Psoas muscle (tissue), 7 donors: ENCODE measurements at regions not wholly inside any gene's neighbourhood (a gene's known extent, or its start where the extent isn't known, plus 50 kb on each side); places are given as distances from the start of the nearest gene placed in this dataset.

Source experiments
- ATAC-seq, 4 donors: fragments of 200-7000 bp; cut with Tn5 transposase; one replicate each; pipeline ENCODE4 v1.9.1; 2020; ENCODE audit warnings: moderate library complexity in 3 of 4, mild to moderate bottlenecking in 2 of 4
- DNase-seq, 2 donors: peaks; one replicate each; pipeline ENCODE4 v3.0.0-alpha.2; 2020
- H3K27ac ChIP-seq: fragments of 200-600 bp; one replicate; pipeline ENCODE4 v1.8.0; 2022
- H3K27me3 ChIP-seq, 3 donors: fragments of 200-600 bp in 1 of 3; one replicate each; pipeline versions ENCODE4 v1.6.1 to v1.8.0; 2013 to 2022; ENCODE audit warnings: low read length in 2 of 3, mild to moderate bottlenecking in 2 of 3, moderate library complexity in 1 of 3; ENCODE audit not compliant: insufficient read depth in 3 of 3
- H3K36me3 ChIP-seq, 2 donors: fragments of 200-600 bp in 1 of 2; one replicate each; pipeline versions ENCODE4 v1.6.1 to v1.8.0; 2013 to 2022; ENCODE audit warnings: low read depth in 1 of 2, mild to moderate bottlenecking in 1 of 2, moderate library complexity in 1 of 2; ENCODE audit not compliant: insufficient read depth in 1 of 2
- H3K4me1 ChIP-seq: fragments of 200-600 bp; one replicate; pipeline ENCODE4 v1.8.0; 2022
- H3K4me3 ChIP-seq: fragments of 200-600 bp; one replicate; pipeline ENCODE4 v1.8.0; 2022; ENCODE audit warnings: mild to moderate bottlenecking
- H3K9me3 ChIP-seq: fragments of 200-600 bp; one replicate; pipeline ENCODE4 v1.8.0; 2022
- WGBS, 3 donors: extraction: QIAGEN DNeasy Blood & Tissue Kit; methylation state at CpG; one replicate each; pipeline versions ENCODE4 v1.1.6 to v1.1.7; 2013; 5-methylcytosine and 5-hydroxymethylcytosine counted together
- intact Hi-C, 2 donors: fragments of 100-400 bp; cut with DNase I; formaldehyde crosslinking; loops; one replicate each; pipeline versions ENCODE4 v1.11.0 to v1.14.2; 2022
- TF ChIP-seq, protein P1 (sequence below): fragments of 200-600 bp; IDR thresholded peaks from one replicate; pipeline ENCODE4 v1.8.0; 2022; ENCODE audit warnings: antibody characterized with exemption
- donor health status: healthy with polysubstance abuse.
- donor health status: DM: no; HTN: no; CAD: no; lungs with moderate emphysema.
- donor health status: Bipolar disorder and iron deficiency.
- donor health status: healthy.
- donor health status: DM: yes; HTN: yes; CAD: no.
- donor health status: DM: no; HTN: no; CAD: no.
- donor health status: DM: yes; HTN: yes; CAD: no.

DNA sequence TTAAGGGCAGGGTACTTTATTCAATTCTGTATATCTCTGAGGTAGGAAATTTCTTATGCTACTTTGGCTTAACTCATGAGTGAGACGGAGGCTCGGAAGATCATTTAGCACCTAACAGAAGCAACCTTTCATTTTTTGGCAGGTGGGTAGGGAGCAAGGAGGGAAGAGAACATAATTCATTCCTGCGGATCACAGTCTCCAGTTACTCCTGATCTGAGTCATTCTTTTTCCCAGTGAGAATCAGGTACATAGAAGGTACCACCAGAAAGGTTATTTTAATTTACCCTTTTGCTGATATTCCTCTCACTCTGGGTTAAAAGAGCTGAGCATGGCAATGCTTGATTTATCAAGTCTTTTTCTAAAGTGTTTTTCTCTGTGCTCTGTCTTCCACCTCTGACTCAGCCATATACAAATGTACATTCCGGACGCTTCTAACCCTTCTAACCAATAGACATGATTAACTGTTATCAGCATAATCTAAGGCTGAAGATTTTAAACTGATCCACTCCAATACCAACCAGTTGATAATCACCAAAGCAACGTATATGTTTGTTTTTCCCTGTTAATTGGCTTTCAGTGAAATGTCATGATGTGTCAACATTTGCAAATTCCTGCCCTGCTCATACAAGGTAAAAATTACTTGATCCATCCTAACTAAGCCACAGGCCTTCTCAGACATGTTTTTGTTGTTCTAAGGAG, 271.7 kb downstream of the DUSP10 start:
- Histone ChIP-seq H3K27me3 (peaks cover 0 to 3% (median 0%) of the 10 kb centered on the region in 3 donors), H3K4me1 (no peaks in the 10 kb centered on the region), H3K4me3 (no peak overlapping the region), H3K27ac (no peak overlapping the region), H3K36me3 (no peaks in the 10 kb centered on the region), H3K9me3 (no peaks in the 10 kb centered on the region)
- DNase-seq (no peak), ATAC-seq (peak in 1 of 4 donors; percentile 55)
- intact Hi-C loops = loop anchor here in 1 of 2 donors (5.0 to 10.0 kb wide), 3 partner anchors 97 to 545 kb away; no protein-coding TSS in a partner anchor
- TF ChIP-seq, protein P1, sequence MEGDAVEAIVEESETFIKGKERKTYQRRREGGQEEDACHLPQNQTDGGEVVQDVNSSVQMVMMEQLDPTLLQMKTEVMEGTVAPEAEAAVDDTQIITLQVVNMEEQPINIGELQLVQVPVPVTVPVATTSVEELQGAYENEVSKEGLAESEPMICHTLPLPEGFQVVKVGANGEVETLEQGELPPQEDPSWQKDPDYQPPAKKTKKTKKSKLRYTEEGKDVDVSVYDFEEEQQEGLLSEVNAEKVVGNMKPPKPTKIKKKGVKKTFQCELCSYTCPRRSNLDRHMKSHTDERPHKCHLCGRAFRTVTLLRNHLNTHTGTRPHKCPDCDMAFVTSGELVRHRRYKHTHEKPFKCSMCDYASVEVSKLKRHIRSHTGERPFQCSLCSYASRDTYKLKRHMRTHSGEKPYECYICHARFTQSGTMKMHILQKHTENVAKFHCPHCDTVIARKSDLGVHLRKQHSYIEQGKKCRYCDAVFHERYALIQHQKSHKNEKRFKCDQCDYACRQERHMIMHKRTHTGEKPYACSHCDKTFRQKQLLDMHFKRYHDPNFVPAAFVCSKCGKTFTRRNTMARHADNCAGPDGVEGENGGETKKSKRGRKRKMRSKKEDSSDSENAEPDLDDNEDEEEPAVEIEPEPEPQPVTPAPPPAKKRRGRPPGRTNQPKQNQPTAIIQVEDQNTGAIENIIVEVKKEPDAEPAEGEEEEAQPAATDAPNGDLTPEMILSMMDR = no peak
- 58 to 74% (median 66%) methylated on average over 6 of the region's 6 CpGs for WGBS, 3 donors

GRCh38 chr1:221473411-221473810, 268.5 kb downstream of the DUSP10 start:
- DNase-seq (no peak), ATAC-seq (no peak)
- Histone ChIP-seq H3K4me1 (no peaks in the 10 kb centered on the region), H3K36me3 (no peaks in the 10 kb centered on the region), H3K27ac (no peak overlapping the region), H3K9me3 (no peaks in the 10 kb centered on the region), H3K27me3 (peaks cover 0 to 3% (median 0%) of the 10 kb centered on the region in 3 donors), H3K4me3 (no peak overlapping the region)
- intact Hi-C loops = loop anchor here in 1 of 2 donors (10.0 kb wide), 1 partner anchor 541 kb away; no protein-coding TSS in a partner anchor
- WGBS, 3 donors = 66 to 81% (median 70%) methylated on average over 8 of the region's 8 CpGs
- TF ChIP-seq, protein P1 = no peak

- Histone ChIP-seq H3K9me3 (no peaks in the 10 kb centered on the region), H3K4me3 (no peak overlapping the region), H3K36me3 (no peaks in the 10 kb centered on the region), H3K27ac (no peak overlapping the region), H3K4me1 (no peaks in the 10 kb centered on the region), H3K27me3 (peaks cover 0 to 3% (median 0%) of the 10 kb centered on the region in 3 donors)
- ATAC-seq = no peak
- WGBS, 3 donors = 74 to 77% (median 76%) methylated on average over 3 of the region's 3 CpGs
- TF ChIP-seq, protein P1 = no peak
- DNase-seq = no peak
- intact Hi-C loops = loop anchor here in 1 of 2 donors (5.0 to 10.0 kb wide), 3 partner anchors 538 to 975 kb away; no protein-coding TSS in a partner anchor
Measured at GRCh38 chr1:221477252-221477651, 264.6 kb downstream of the DUSP10 start.

DNA sequence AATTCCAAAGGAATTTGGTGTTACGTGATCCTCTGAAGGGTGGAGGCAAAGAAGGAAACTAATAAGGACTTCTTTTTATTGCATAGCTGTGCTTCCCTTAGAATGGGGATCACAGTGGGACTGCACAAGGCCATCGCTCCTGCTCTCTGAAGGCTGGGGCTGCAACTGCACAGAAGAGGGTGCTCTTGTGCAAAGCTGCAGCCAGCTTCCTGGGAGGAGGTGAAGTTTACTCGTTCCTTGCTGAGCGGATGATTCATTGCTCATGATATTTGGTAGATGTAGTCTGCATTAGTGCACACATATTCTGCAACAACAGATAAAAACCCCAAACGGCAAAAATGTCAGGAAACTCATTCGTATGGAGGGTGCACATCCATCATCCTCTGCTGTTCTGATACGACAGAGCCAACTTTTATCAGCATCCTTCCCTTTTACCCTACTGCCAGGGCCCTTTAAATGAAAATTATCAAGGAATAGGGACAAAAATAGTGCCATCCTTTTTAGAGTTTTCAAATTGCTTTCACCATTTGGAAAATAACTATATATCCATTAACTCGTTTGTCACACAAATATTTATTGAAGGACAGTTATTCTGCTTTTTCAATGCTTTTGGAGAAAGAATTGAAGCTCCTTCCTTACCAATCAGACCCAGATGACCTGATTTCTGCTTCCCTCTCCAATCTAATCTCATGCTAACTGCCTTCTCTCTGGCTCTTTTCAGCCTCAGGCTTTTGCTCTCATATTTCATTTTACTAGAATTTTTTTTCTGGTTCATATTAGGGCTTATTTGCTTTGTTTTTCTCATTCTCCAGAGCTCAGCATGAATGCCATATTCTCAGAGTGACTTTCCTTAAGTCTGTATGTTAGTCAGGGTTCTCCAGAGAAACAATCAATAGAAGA, 263.6 kb downstream of the DUSP10 start:
- TF ChIP-seq, protein P1 = peak; percentile 51
- no peaks in the 10 kb centered on the region for H3K9me3 ChIP-seq
- 35 to 44% (median 38%) methylated on average over 8 of the region's 8 CpGs for WGBS, 3 donors
- H3K4me3 ChIP-seq = no peak overlapping the region
- intact Hi-C loops = loop anchor here in 1 of 2 donors (5.0 to 10.0 kb wide), 3 partner anchors 537 to 974 kb away; no protein-coding TSS in a partner anchor
- peak; percentile 75 to 93 (median 88) for ATAC-seq
- H3K36me3 ChIP-seq = no peaks in the 10 kb centered on the region
- peaks cover 0 to 3% (median 0%) of the 10 kb centered on the region in 3 donors for H3K27me3 ChIP-seq
- H3K27ac ChIP-seq = no peak overlapping the region
- peak; percentile 30 to 71 for DNase-seq
- H3K4me1 ChIP-seq = no peaks in the 10 kb centered on the region
